ENCODE measurements at regions not wholly inside any gene's neighbourhood (a gene's known extent, or its start where the extent isn't known, plus 50 kb on each side); places are given as distances from the start of the nearest gene placed in this dataset.

DNA sequence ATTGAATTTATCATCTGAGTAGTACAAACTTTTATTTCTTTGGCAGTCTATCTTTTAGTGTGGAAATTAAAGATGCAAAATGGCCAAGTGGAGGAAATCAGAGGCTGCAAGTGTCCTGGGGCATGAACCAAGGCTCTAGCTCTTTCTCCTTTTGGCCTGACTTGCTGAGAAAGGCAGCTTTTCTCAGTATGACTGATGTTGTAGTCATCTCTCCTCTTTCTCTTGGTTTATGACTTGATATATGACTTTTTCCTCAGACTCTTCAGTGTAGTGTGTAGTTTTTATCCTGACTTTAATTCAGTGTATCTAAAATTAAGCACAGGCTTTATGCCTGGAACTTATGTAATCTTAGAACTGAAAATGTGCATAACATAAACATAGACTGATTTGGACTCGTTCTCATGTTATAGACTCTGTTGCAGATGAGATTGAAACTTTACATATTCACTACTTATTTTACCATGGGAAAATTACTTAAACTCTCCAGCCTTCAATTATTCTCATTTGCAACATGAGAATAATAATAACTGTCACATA is 65.7 kb downstream of the SLITRK5 start:
- H3K4me3 ChIP-seq (ENCODE audit: low read depth, low read length): no peak overlapping the region
- no peak for TF ChIP-seq CTCF (IDR thresholded peaks at IDR 0.05; ENCODE audit: insufficient read depth, low read length)
- DNase-seq (ENCODE audit: low read depth): no peak

DNA sequence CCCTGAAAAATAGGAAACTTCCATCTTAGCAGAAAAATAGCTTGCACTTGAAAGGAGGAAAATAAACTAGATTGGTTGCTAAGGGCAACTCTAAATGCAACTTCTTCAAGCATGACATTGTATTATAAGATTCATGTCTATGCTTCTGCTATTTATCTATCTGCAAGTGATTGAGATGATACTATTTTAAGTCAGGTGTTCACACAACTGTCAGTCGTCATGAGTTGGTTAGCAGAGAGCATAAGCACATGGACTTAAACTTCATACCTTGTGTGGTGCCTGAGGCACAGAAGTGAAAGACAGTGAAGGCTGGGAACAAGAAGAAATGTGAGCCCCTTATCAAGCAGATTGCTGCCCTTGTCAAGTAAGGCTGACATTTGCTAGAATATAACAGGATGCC is 82.9 kb downstream of the SLITRK5 start:
- DNase-seq (ENCODE audit: low read depth): no peak
- no peak overlapping the region for H3K4me3 ChIP-seq (ENCODE audit: low read depth, low read length)
- TF ChIP-seq CTCF (IDR thresholded peaks at IDR 0.05; ENCODE audit: insufficient read depth, low read length): no peak

- no peak for TF ChIP-seq CTCF (IDR thresholded peaks at IDR 0.05; ENCODE audit: insufficient read depth, low read length)
- no peak overlapping the region for H3K4me3 ChIP-seq (ENCODE audit: low read depth, low read length)
- no peak for DNase-seq (ENCODE audit: low read depth)
These were observed 98.3 kb downstream of the SLITRK5 start for GRCh38 chr13:87769445-87769844.

GRCh38 chr13:87777387-87777786 is 106.2 kb downstream of the SLITRK5 start:
- no peak for DNase-seq (ENCODE audit: low read depth)
- no peak for TF ChIP-seq CTCF (IDR thresholded peaks at IDR 0.05; ENCODE audit: insufficient read depth, low read length)
- no peak overlapping the region for H3K4me3 ChIP-seq (ENCODE audit: low read depth, low read length)

GRCh38 chr13:87778128-87778527 is 107.0 kb downstream of the SLITRK5 start:
- TF ChIP-seq CTCF (IDR thresholded peaks at IDR 0.05; ENCODE audit: insufficient read depth, low read length): no peak
- no peak for DNase-seq (ENCODE audit: low read depth)
- H3K4me3 ChIP-seq (ENCODE audit: low read depth, low read length): no peak overlapping the region

DNA sequence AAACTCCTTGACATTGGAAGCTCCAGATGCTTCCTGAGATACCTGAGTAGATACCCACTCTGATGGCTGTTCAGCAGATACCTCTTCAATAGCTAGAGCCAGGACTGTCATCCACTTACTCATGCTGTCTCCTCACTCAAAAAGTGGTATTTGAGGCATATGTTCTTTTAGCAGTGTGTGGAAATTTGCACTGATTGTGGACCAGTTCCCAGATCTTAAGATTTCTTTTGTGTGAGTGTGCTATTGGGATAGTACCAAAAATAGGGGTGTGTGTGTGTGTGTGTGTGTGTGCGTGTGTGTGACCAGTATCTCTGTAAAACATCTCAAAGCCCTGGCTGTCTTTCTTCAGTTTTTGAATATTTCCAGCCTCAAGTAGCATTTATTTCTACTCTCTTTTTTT is 108.3 kb downstream of the SLITRK5 start:
- no peak for TF ChIP-seq CTCF (IDR thresholded peaks at IDR 0.05; ENCODE audit: insufficient read depth, low read length)
- DNase-seq (ENCODE audit: low read depth): no peak
- no peak overlapping the region for H3K4me3 ChIP-seq (ENCODE audit: low read depth, low read length)

- no peak overlapping the region for H3K4me3 ChIP-seq (ENCODE audit: low read depth, low read length)
These were observed 112.2 kb downstream of the SLITRK5 start for GRCh38 chr13:87783366-87783765.

More at GRCh38 chr13:87783366-87783765, 112.2 kb downstream of the SLITRK5 start:
- no peak for TF ChIP-seq CTCF (IDR thresholded peaks at IDR 0.05; ENCODE audit: insufficient read depth, low read length)
- DNase-seq (ENCODE audit: low read depth): no peak
